ENCODE measurements at regions not wholly inside any gene's neighbourhood (a gene's known extent, or its start where the extent isn't known, plus 50 kb on each side); places are given as distances from the start of the nearest gene placed in this dataset.
"Not testable (repeated sequence)": the region's sequence is repeated elsewhere in the genome, so short reads cannot be mapped to it uniquely, and the experiment has no call there.

DNA sequence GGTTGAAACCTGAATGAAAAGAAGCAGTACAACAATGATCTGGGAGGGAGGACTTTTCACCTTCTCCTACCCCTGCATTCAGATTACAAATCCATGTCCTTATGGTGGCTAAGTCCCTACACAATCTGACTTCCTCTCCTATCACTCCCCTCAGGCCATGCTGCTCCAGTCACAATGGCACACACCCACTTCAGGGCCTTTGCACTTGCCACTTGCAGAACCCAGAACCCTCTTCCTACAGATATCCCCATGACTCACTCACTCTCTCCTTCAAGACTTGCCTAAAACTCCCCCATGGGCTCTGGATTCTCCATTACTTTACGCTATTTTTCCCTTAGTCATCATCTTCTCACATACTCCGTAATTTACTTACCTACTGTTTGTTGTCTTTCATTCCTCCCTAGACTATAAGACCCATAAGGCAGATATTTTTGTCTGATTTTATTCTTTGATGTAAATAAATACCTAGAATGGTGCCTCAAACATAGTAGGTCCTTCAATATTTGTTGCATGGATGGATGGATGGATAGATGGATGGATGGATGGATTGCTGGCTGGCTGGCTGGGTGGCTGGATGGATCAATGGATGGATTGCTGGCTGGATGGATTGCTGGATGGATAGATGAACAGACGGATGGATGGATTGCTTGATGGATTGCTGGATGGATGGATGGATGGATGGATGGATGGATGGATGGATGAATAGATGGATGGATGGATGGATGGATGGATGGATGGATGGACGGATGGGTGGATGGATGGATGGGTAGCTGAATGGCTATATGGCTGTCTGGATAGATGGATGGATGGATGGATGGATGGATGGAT, 94.7 kb upstream of the NAV2 start:
- no peak for TF ChIP-seq PPARA (CRISPR knock-in tag; IDR thresholded peaks at IDR 0.05; ENCODE audit: borderline replicate concordance)
- no peak for TF ChIP-seq ZNF8 (CRISPR knock-in tag; IDR thresholded peaks at IDR 0.05)
- TF ChIP-seq OSR1 (CRISPR knock-in tag; IDR thresholded peaks at IDR 0.05): no peak
- no peak for TF ChIP-seq TCF4 (CRISPR knock-in tag; IDR thresholded peaks at IDR 0.05; ENCODE audit: borderline replicate concordance)
- no peak for TF ChIP-seq GLIS3 (CRISPR knock-in tag; IDR thresholded peaks at IDR 0.05)
- TF ChIP-seq, protein P1, sequence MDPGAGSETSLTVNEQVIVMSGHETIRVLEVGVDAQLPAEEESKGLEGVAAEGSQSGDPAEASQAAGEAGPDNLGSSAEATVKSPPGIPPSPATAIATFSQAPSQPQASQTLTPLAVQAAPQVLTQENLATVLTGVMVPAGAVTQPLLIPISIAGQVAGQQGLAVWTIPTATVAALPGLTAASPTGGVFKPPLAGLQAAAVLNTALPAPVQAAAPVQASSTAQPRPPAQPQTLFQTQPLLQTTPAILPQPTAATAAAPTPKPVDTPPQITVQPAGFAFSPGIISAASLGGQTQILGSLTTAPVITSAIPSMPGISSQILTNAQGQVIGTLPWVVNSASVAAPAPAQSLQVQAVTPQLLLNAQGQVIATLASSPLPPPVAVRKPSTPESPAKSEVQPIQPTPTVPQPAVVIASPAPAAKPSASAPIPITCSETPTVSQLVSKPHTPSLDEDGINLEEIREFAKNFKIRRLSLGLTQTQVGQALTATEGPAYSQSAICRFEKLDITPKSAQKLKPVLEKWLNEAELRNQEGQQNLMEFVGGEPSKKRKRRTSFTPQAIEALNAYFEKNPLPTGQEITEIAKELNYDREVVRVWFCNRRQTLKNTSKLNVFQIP (CRISPR knock-in tag; IDR thresholded peaks at IDR 0.05; ENCODE audit: borderline replicate concordance, low read depth): no peak
- TF ChIP-seq RARB (CRISPR knock-in tag; IDR thresholded peaks at IDR 0.05): no peak
- TF ChIP-seq ESRRG (CRISPR knock-in tag; IDR thresholded peaks at IDR 0.05): no peak
- TF ChIP-seq TOX (CRISPR knock-in tag; IDR thresholded peaks at IDR 0.05; ENCODE audit: borderline replicate concordance): no peak
- TF ChIP-seq BACH2 (CRISPR knock-in tag; IDR thresholded peaks at IDR 0.05; ENCODE audit: borderline replicate concordance): no peak
- no peak for TF ChIP-seq ARNTL (CRISPR knock-in tag; IDR thresholded peaks at IDR 0.05; ENCODE audit: borderline replicate concordance, low read depth)
- no peak for ATAC-seq

DNA sequence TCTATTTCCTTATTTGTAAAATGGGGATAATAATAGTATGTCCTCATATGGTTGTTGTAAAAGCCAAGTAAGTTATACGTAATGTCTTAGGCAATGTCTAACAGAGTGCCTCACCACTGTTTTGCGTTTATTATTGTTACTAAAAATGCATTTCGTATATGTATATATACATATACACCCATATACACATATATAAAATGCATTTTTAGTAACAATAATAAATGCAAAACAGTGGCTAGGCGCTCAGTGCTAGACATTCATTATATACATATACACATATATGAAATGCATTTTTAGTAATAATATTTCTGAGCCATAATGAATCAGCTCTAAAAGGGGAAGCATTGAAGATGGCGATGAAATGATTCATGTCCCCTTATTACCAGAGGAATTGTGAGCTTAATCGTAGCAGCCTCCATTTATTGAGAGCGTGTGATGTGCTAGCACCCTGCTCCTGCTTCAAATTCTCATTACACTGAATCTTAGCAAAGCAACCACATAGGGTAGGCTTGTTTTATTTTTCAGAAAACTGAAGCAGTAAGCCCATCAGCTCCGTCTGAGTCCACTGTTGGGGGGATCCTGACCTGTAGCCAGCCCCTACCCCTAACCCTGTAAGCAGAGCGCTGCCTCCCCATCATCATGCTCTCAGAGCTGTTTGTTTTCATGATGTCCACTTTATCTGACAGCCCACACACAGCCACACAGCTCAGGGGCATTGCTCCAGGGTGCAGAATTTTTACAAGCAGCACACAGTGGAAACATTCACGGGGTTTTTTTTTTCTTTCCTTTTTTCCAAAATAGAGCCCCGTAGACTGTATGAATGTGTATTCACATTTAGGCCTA, 97.1 kb upstream of the NAV2 start:
- TF ChIP-seq SNAI2 (CRISPR knock-in tag; IDR thresholded peaks at IDR 0.05) (no peak), BACH2 (CRISPR knock-in tag; IDR thresholded peaks at IDR 0.05; ENCODE audit: borderline replicate concordance) (no peak), ZC3H10 (CRISPR knock-in tag; IDR thresholded peaks at IDR 0.05) (no peak), ARNTL (CRISPR knock-in tag; IDR thresholded peaks at IDR 0.05; ENCODE audit: borderline replicate concordance, low read depth) (no peak), TOX (CRISPR knock-in tag; IDR thresholded peaks at IDR 0.05; ENCODE audit: borderline replicate concordance) (no peak), ZFP3 (CRISPR knock-in tag; IDR thresholded peaks at IDR 0.05) (no peak), GLIS3 (CRISPR knock-in tag; IDR thresholded peaks at IDR 0.05) (no peak), CSDC2 (CRISPR knock-in tag; IDR thresholded peaks at IDR 0.05) (no peak), ESRRG (CRISPR knock-in tag; IDR thresholded peaks at IDR 0.05) (no peak)
- TF ChIP-seq, protein P1 (CRISPR knock-in tag; IDR thresholded peaks at IDR 0.05; ENCODE audit: borderline replicate concordance, low read depth): no peak
- ATAC-seq: no peak

DNA sequence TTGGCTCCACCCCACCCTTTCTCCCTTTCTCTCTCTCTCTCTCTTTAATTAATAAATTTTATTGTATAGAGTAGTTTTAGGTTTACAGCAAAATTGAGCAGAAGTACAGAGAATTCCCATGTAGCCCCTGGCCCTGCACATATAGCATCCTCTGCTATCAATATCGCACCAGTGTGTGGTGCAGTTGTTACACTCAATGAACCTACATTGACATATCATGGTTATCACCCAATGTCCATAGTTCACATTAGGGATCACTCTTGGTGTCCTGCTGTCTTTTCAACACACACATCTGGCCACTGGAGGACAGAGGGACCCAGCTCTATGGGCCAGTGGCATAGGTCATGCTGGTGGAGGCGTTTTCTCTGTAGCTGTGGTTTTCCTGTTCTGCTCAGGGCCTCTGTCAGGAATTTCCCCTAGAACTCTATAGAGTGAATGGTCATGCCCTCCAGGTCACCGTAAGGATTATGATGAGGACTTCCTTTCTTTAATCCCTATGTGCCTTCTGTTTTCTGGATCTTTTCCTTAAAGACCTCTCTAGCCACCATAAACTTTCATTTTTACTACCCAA, 98.2 kb upstream of the NAV2 start:
- no peak for TF ChIP-seq ZFP30 (CRISPR knock-in tag; IDR thresholded peaks at IDR 0.05)
- TF ChIP-seq, protein P2, sequence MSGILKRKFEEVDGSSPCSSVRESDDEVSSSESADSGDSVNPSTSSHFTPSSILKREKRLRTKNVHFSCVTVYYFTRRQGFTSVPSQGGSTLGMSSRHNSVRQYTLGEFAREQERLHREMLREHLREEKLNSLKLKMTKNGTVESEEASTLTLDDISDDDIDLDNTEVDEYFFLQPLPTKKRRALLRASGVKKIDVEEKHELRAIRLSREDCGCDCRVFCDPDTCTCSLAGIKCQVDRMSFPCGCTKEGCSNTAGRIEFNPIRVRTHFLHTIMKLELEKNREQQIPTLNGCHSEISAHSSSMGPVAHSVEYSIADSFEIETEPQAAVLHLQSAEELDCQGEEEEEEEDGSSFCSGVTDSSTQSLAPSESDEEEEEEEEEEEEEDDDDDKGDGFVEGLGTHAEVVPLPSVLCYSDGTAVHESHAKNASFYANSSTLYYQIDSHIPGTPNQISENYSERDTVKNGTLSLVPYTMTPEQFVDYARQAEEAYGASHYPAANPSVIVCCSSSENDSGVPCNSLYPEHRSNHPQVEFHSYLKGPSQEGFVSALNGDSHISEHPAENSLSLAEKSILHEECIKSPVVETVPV (CRISPR knock-in tag; IDR thresholded peaks at IDR 0.05): no peak
- TF ChIP-seq, protein P3, sequence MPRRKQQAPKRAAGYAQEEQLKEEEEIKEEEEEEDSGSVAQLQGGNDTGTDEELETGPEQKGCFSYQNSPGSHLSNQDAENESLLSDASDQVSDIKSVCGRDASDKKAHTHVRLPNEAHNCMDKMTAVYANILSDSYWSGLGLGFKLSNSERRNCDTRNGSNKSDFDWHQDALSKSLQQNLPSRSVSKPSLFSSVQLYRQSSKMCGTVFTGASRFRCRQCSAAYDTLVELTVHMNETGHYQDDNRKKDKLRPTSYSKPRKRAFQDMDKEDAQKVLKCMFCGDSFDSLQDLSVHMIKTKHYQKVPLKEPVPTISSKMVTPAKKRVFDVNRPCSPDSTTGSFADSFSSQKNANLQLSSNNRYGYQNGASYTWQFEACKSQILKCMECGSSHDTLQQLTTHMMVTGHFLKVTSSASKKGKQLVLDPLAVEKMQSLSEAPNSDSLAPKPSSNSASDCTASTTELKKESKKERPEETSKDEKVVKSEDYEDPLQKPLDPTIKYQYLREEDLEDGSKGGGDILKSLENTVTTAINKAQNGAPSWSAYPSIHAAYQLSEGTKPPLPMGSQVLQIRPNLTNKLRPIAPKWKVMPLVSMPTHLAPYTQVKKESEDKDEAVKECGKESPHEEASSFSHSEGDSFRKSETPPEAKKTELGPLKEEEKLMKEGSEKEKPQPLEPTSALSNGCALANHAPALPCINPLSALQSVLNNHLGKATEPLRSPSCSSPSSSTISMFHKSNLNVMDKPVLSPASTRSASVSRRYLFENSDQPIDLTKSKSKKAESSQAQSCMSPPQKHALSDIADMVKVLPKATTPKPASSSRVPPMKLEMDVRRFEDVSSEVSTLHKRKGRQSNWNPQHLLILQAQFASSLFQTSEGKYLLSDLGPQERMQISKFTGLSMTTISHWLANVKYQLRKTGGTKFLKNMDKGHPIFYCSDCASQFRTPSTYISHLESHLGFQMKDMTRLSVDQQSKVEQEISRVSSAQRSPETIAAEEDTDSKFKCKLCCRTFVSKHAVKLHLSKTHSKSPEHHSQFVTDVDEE (CRISPR knock-in tag; IDR thresholded peaks at IDR 0.05): no peak
- TF ChIP-seq ZFP3 (CRISPR knock-in tag; IDR thresholded peaks at IDR 0.05): no peak

DNA sequence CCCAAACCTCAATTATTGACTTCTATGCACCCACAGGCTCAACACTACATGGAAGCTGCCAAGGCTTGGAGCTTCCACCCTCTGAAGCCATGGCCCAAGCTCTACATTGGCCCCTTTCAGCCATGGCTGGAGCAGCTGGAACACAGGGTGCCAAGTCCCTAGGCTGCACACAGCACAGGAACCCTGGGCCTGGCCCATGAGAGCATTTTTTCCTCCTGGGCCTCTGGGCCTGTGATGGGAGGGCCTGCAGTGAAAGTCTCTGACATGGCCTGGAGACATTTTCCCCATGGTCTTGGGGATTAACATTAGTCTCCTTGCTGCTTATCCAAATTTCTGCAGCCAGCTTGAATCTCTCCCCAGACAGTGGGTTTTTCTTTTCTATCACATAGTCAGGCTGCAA, 100.6 kb upstream of the NAV2 start:
- ATAC-seq: not testable (repeated sequence)

More for the DNA sequence above, 98.2 kb upstream of the NAV2 start:
- no peak; the same call in 2 of the 3 replicates for ATAC-seq
